Mesodermal cell (in vitro differentiated cells): ENCODE measurements at regions not wholly inside any gene's neighbourhood (a gene's known extent, or its start where the extent isn't known, plus 50 kb on each side); places are given as distances from the start of the nearest gene placed in this dataset.
"Not testable (repeated sequence)": the region's sequence is repeated elsewhere in the genome, so short reads cannot be mapped to it uniquely, and the experiment has no call there.

Source experiments
- H3K27ac ChIP-seq: 2 replicates; pipeline ENCODE4 v1.7.0; 2013; ENCODE audit warnings: mild to moderate bottlenecking, low read depth, low read length, moderate library complexity; ENCODE audit not compliant: severe bottlenecking
- H3K36me3 ChIP-seq: 2 replicates; pipeline ENCODE4 v1.7.1; 2013; ENCODE audit warnings: mild to moderate bottlenecking, low read length, moderate library complexity; ENCODE audit not compliant: control insufficient read depth, insufficient read depth
- H3K4me1 ChIP-seq: one replicate; pipeline ENCODE4 v1.7.1; 2013; ENCODE audit warnings: mild to moderate bottlenecking, low read length; ENCODE audit not compliant: insufficient read depth, control insufficient read depth, poor library complexity, severe bottlenecking
- H3K4me3 ChIP-seq: 2 replicates; pipeline ENCODE4 v1.7.0; 2013; ENCODE audit warnings: low read length, control low read depth, mild to moderate bottlenecking; ENCODE audit not compliant: insufficient read depth, poor library complexity, severe bottlenecking; ENCODE audit errors: extremely low read depth
- H3K9me3 ChIP-seq: 2 replicates; pipeline ENCODE4 v1.7.1; 2013; ENCODE audit warnings: mild to moderate bottlenecking, low read length, moderate library complexity; ENCODE audit not compliant: control insufficient read depth
- WGBS, 2 experiments: methylation state at CpG; one replicate each; pipeline ENCODE4 v1.1.5; 2013; ENCODE audit warnings: missing lambda C conversion rate in 2 of 2; ENCODE audit not compliant: insufficient coverage in 2 of 2; 5-methylcytosine and 5-hydroxymethylcytosine counted together

DNA sequence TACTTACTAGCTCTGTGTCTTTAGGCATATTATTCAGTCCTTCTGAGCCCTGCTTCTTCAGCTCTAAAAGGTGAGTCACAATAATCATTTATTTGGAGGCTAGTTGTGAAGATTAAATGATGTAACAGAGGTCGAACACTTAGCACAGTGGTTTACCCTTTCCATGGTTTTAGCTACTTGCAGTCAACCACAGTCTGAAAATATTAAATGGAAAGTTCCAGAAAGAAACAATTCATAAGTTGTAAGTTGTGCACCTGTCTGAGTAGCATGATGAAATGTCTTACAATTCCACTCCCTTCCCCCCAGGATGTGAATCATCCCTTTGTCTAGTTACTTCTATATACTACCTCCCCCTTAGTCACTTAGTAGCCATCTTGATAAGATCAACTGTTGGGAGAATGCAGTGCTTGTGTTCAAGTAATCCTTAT lies 217.6 kb upstream of the THUMPD2 start:
- WGBS, 2 experiments = no CpG with 5 or more reads among the region's 1 CpG
- no peak overlapping the region for H3K27ac ChIP-seq
- H3K9me3 ChIP-seq = no peaks in the 10 kb centered on the region
- H3K4me1 ChIP-seq = peaks cover 4% of the 10 kb centered on the region
- H3K36me3 ChIP-seq = no peaks in the 10 kb centered on the region
- no peak overlapping the region for H3K4me3 ChIP-seq

DNA sequence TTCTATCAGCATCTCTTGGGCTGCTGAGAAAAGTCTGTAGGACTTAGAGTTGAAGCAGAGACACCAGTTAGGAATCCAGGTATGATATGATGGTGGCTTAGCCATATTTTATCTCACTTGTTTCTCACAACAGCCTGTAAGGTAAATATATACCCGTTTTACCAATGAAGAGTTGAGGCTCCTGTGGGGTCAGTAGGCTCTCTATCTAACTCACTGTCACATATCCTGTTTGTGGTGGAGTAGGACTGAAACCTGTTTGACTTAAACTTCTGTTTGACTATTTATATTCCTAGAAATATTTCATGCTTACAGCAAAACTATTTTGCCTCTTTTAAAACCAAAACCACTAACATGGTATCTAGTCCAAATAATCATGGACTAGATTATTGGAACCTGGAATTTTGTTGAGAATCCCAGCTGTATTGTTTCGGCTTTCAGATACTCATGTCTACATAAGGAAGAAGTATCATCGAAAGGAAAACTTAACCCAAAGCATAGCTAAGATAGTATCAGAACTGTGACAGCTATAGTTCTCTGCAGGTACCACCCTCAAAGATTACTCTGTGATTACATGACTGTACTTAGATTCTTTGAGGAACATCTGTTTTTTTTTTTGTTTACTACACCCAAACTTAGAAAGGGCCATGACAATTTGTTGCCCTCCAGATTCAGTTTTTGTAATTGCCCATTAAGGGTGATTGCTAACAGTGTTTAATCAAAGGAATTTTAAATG lies 216.1 kb upstream of the THUMPD2 start:
- Histone ChIP-seq H3K27ac (no peak overlapping the region), H3K4me3 (no peak overlapping the region), H3K9me3 (no peaks in the 10 kb centered on the region), H3K36me3 (no peaks in the 10 kb centered on the region), H3K4me1 (peaks cover 4% of the 10 kb centered on the region)
- WGBS, 2 experiments = 100% methylated on average over 2 of the region's 3 CpGs; no CpG with 5 or more reads in 1 of the 2 experiments

DNA sequence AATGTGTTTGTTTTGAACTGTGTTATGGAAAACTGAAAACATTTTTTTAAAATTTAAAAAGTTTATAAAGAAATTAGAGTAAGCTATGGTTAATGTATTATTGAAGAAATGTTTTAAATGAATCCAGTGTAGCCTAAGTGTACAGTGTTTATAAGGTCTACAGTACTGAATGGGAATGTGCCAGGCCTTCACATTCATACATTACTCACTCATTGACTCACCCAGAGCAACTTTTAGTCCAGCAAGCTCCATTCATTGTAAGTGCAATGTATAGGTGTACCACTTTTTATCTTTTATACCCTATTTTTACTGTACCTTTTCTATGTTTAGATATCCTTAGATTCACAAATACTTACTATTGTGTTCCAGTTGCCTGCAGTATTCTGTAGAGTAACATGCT lies 215.1 kb upstream of the THUMPD2 start:
- Histone ChIP-seq H3K9me3 (no peaks in the 10 kb centered on the region), H3K4me1 (peaks cover 4% of the 10 kb centered on the region), H3K27ac (no peak overlapping the region), H3K36me3 (no peaks in the 10 kb centered on the region), H3K4me3 (no peak overlapping the region)

DNA sequence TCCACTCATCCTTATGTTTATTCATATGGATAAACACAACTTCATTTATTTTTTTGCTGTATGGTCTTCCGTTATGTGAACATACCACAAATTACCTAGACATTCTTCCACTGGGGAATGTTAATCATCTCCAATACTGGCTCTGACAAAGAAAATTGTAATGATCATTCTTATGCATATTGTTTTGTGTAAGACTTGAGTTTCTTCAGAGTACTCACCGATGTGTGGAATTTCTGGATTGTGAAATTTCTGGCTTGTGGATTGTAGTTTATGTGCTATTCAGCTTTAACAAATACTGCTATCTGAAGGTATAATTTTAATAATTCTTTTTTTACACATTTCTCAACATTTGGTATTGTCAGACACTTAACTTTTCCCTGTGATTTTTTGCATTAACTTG lies 212.2 kb upstream of the THUMPD2 start:
- H3K4me3 ChIP-seq = no peak overlapping the region
- WGBS, 2 experiments = 0 to 25% methylated on average over 1 of the region's 2 CpGs
- H3K4me1 ChIP-seq = no peaks in the 10 kb centered on the region

DNA sequence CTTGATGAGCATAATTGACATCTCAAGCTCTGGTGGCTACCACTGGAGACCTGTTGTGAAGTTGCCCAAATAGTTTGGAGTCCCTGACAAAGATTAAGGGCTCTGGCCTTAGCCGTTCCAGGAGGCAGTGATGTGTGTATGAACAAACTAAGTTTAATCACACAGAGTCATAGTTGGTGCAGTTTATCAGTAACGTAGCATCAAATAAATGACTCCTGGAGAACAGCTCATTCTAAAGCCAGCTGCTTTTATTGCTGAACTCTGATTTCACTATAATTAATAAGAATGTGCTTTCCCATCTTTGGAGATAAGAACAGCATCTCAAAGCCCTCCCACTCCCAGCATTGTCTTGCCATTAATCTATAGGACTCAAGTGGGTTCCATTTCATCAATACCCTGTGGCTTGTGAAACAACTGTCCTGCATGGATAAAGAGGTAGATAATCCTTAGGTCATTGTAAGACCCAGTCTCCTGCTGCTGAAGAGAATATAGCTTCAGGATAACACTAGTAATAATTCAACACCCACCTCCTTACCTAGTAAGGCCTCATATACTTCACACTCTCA lies 211.4 kb upstream of the THUMPD2 start:
- Histone ChIP-seq H3K36me3 (no peaks in the 10 kb centered on the region), H3K27ac (no peak overlapping the region), H3K4me3 (no peak overlapping the region), H3K9me3 (no peaks in the 10 kb centered on the region), H3K4me1 (no peaks in the 10 kb centered on the region)
- 100% methylated on average over 1 of the region's 2 CpGs; no CpG with 5 or more reads in 1 of the 2 experiments for WGBS, 2 experiments

More for the DNA sequence above, 212.2 kb upstream of the THUMPD2 start:
- Histone ChIP-seq H3K9me3 (no peaks in the 10 kb centered on the region), H3K36me3 (no peaks in the 10 kb centered on the region), H3K27ac (no peak overlapping the region)

DNA sequence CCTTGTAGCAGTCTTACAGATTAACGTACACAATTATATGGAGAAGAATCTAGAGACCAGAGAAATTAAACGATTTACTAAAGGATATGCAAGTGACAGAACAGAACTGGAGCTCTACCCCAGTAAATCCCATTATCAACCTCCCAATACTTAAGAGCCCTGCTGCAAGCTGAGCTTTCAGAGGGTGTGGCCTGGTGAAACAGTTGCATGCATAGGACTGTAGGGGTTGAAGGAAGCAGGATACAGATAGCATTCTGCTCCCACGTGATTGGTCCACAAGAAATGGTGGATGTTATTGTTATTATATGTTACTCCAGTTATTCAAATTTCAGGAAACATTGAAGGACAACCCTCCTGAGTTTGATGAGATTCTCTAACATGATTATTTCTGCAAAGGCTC lies 210.8 kb upstream of the THUMPD2 start:
- no peak overlapping the region for H3K4me3 ChIP-seq
- H3K4me1 ChIP-seq = no peaks in the 10 kb centered on the region
- 67% methylated on average over 1 of the region's 3 CpGs; no CpG with 5 or more reads in 1 of the 2 experiments for WGBS, 2 experiments
- H3K36me3 ChIP-seq = no peaks in the 10 kb centered on the region
- H3K27ac ChIP-seq = no peak overlapping the region
- H3K9me3 ChIP-seq = no peaks in the 10 kb centered on the region

DNA sequence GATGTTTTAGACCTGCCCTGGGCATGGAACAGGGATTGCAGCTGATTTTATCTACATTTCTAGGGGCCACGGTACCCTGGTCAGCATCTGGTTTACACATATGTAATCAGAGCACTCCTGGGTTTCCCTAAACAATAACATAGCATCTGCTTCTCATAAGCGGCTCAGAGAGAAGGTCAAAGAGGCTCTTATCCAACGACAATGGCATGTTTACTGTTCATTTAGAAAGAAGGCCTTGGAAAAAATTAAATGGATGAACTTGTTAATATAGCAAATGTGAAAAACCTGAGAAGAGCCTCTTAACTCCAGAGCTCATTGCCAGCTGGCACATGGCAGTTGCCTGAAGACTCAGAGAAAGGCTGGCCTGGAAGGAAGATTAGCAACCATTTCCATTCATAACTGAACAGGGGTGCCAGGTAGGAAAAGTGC lies 202.8 kb upstream of the THUMPD2 start:
- H3K9me3 ChIP-seq = no peaks in the 10 kb centered on the region
- H3K27ac ChIP-seq = no peak overlapping the region
- H3K36me3 ChIP-seq = no peaks in the 10 kb centered on the region
- no peak overlapping the region for H3K4me3 ChIP-seq
- 60 to 96% methylated on average over 1 to 3 of the region's 3 CpGs for WGBS, 2 experiments
- H3K4me1 ChIP-seq = no peaks in the 10 kb centered on the region

DNA sequence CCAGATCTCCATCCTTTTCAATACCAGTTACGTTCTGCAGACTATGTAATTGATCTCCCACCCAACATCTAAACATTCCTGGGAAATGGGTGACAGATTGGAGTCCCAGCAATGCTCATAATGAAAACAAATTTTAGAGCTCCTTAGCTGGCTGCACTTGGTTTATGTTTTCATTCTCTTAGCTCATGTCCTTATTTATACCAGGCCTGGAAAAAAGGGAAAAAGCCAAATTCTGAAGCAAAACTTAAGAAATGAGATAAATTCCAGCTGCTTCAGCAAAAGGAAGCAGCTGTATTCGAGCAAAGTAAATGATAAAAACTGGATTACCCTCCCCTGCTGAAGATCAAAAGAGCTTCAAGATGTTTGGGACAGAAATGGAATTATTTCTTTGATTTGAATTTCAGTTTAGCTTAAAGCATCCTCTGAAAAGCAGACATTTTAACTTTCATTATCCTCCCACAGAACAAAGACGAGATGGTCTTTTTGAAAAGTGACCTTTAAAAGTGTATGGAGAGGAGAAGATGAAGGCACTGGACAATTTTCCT lies 196.5 kb upstream of the THUMPD2 start:
- Histone ChIP-seq H3K4me1 (no peaks in the 10 kb centered on the region), H3K36me3 (no peaks in the 10 kb centered on the region), H3K4me3 (no peak overlapping the region), H3K27ac (no peak overlapping the region), H3K9me3 (no peaks in the 10 kb centered on the region)
- WGBS, 2 experiments = no CpG with 5 or more reads among the region's 3 CpGs

DNA sequence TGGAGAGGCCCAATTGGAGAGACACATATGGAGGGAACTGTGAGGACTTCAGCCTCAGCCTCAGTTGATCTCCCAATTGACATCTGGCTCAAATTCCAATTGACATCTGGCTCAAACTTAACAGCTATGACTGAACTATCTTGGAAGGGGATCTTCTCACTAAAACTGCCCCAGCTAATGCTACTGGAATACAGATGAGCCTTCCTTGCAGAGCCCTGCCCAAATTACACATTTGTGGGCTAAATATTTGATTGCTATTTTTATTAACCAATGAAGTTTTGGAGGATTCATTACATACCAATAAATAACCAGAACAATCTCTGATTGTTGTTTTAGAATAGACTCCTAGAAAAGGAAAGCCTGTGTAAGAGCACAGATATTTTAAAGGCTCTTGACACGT lies 189.0 kb upstream of the THUMPD2 start:
- Histone ChIP-seq H3K36me3 (no peaks in the 10 kb centered on the region), H3K4me3 (no peak overlapping the region), H3K27ac (no peak overlapping the region), H3K9me3 (peaks cover 4% of the 10 kb centered on the region), H3K4me1 (no peaks in the 10 kb centered on the region)
- 100% methylated on average over 1 of the region's 1 CpG; no CpG with 5 or more reads in 1 of the 2 experiments for WGBS, 2 experiments

DNA sequence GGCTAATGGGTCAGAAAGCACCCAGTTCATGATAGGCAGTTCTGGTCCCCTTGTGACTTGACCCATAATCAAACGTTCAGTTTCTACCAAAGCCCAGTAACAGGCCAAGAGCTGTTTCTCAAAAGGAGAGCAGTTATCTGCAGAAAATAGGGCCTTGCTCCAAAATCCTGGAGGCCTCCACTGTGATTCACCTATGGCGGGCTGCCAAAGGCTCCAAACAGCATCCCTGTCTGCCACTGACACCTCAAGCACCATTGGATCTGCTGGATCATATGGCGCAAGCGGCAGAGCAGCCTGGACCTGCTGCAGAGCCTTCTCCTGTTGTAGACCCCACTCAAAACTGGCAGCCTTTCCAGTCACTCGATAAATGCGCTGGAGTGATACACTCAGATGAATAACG lies 181.6 kb upstream of the THUMPD2 start:
- not testable (repeated sequence) for H3K27ac ChIP-seq, H3K9me3 ChIP-seq, H3K4me3 ChIP-seq, H3K36me3 ChIP-seq, H3K4me1 ChIP-seq
- 71 to 92% methylated on average over 3 to 7 of the region's 7 CpGs for WGBS, 2 experiments

DNA sequence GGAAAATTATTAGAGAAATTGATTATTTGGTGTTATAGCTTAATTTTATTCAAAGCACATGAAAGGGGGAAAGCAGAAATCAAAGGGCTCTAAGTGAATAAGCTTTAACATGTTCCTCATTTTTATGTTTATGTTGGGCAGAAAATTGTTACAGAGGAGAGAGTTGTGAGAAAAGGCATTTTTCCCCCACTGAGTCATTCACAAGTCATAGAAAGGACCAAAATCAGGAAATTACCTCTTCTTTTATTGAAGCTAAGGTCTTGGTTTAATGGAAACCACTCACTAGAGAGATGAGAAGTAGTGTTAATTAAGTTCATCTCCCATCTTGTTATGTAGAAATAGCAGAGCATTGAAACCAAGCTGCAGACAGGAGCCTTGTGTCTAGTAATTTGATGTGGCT lies 175.3 kb upstream of the THUMPD2 start:
- Histone ChIP-seq H3K36me3 (no peaks in the 10 kb centered on the region), H3K27ac (no peak overlapping the region), H3K4me1 (no peaks in the 10 kb centered on the region), H3K9me3 (no peaks in the 10 kb centered on the region), H3K4me3 (no peak overlapping the region)
